SHP77 (cell line): ENCODE measurements at regions not wholly inside any gene's neighbourhood (a gene's known extent, or its start where the extent isn't known, plus 50 kb on each side); places are given as distances from the start of the nearest gene placed in this dataset.

Experiments
- DNase-seq, 2 experiments: peaks; one replicate each; lab custom pipeline; 2025; lab: John Stamatoyannopoulos, UW

GRCh38 chr2:155157065-155157464 is 458.6 kb downstream of the KCNJ3 start:
- no peak for DNase-seq

- no peak for DNase-seq
Observed at GRCh38 chr2:155151945-155152344, 453.4 kb downstream of the KCNJ3 start.

- DNase-seq = no peak
Observed at GRCh38 chr2:155151472-155151871, 453.0 kb downstream of the KCNJ3 start.

- peak in 1 of 2 experiments; percentile 6 for DNase-seq
Observed at GRCh38 chr2:155145758-155146229, 447.3 kb downstream of the KCNJ3 start.

GRCh38 chr2:155141418-155141817 is 442.9 kb downstream of the KCNJ3 start:
- DNase-seq = no peak

GRCh38 chr2:155125585-155126230 is 427.2 kb downstream of the KCNJ3 start:
- DNase-seq = no peak

GRCh38 chr2:155115846-155116245 is 417.4 kb downstream of the KCNJ3 start:
- no peak for DNase-seq

GRCh38 chr2:155111070-155111469 is 412.6 kb downstream of the KCNJ3 start:
- DNase-seq = no peak

GRCh38 chr2:155109527-155109926 is 411.0 kb downstream of the KCNJ3 start:
- no peak for DNase-seq

- DNase-seq = no peak
Observed at GRCh38 chr2:155100261-155100660, 401.8 kb downstream of the KCNJ3 start.

GRCh38 chr2:155099784-155100183 is 401.3 kb downstream of the KCNJ3 start:
- no peak for DNase-seq

- no peak for DNase-seq
Observed at GRCh38 chr2:155095613-155096012, 397.1 kb downstream of the KCNJ3 start.

GRCh38 chr2:155080373-155080772 is 381.9 kb downstream of the KCNJ3 start:
- DNase-seq = no peak

- DNase-seq = no peak
Observed at GRCh38 chr2:155070489-155070888, 372.0 kb downstream of the KCNJ3 start.

- no peak for DNase-seq
Observed at GRCh38 chr2:155062922-155063258, 364.4 kb downstream of the KCNJ3 start.

GRCh38 chr2:155062250-155062921 is 363.9 kb downstream of the KCNJ3 start:
- no peak for DNase-seq

- no peak for DNase-seq
Observed at GRCh38 chr2:155060896-155061295, 362.4 kb downstream of the KCNJ3 start.

- no peak for DNase-seq
Observed at GRCh38 chr2:155054712-155055111, 356.2 kb downstream of the KCNJ3 start.

- no peak for DNase-seq
Observed at GRCh38 chr2:155043097-155043496, 344.6 kb downstream of the KCNJ3 start.

- DNase-seq = no peak
Observed at GRCh38 chr2:155035308-155035707, 336.8 kb downstream of the KCNJ3 start.

GRCh38 chr2:155033652-155034051 is 335.2 kb downstream of the KCNJ3 start:
- no peak for DNase-seq

- no peak for DNase-seq
Observed at GRCh38 chr2:155030296-155030695, 331.8 kb downstream of the KCNJ3 start.

GRCh38 chr2:155026651-155027174 is 328.2 kb downstream of the KCNJ3 start:
- DNase-seq = no peak

- no peak for DNase-seq
Observed at GRCh38 chr2:155023674-155024073, 325.2 kb downstream of the KCNJ3 start.
